Stimulated activated CD4-positive, alpha-beta T cell treated with anti-CD3 and anti-CD28 coated beads, Interleukin-4, amount 100 ng/mL, for 48 hours (primary cell): ENCODE measurements at regions not wholly inside any gene's neighbourhood (a gene's known extent, or its start where the extent isn't known, plus 50 kb on each side); places are given as distances from the start of the nearest gene placed in this dataset.
"Not testable (repeated sequence)": the region's sequence is repeated elsewhere in the genome, so short reads cannot be mapped to it uniquely, and the experiment has no call there.

ENCODE experiments used
- DNase-seq, 2 donors: peaks; one replicate each; pipeline ENCODE4 v3.0.0-alpha.2; 2020; ENCODE audit warnings: low read depth in 2 of 2

GRCh38 chr15:70602834-70603560 lies 160.4 kb downstream of the UACA start:
- no peak for DNase-seq

GRCh38 chr15:70602281-70602680 lies 161.1 kb downstream of the UACA start:
- DNase-seq, result no peak

- no peak for DNase-seq
Measured at GRCh38 chr15:70597945-70598344, 165.4 kb downstream of the UACA start.

- no peak for DNase-seq
Measured at GRCh38 chr15:70597056-70597603, 166.2 kb downstream of the UACA start.

GRCh38 chr15:70596354-70597055 lies 166.9 kb downstream of the UACA start:
- no peak for DNase-seq

- DNase-seq, result no peak
Measured at GRCh38 chr15:70593795-70594194, 169.6 kb downstream of the UACA start.

- no peak for DNase-seq
Measured at GRCh38 chr15:70589728-70590127, 173.6 kb downstream of the UACA start.

GRCh38 chr15:70589221-70589620 lies 174.1 kb downstream of the UACA start:
- no peak for DNase-seq

- DNase-seq, result no peak
Measured at GRCh38 chr15:70588613-70589012, 174.7 kb downstream of the UACA start.

- DNase-seq, result no peak
Measured at GRCh38 chr15:70587896-70588567, 175.3 kb downstream of the UACA start.

GRCh38 chr15:70587012-70587634 lies 176.2 kb downstream of the UACA start:
- not testable (repeated sequence) for DNase-seq

- DNase-seq, result no peak
Measured at GRCh38 chr15:70586241-70586640, 177.1 kb downstream of the UACA start.

- DNase-seq, result no peak
Measured at GRCh38 chr15:70585707-70586034, 177.7 kb downstream of the UACA start.

- peak; percentile 25 to 47 for DNase-seq
Measured at GRCh38 chr15:70584838-70585706, 178.3 kb downstream of the UACA start.

GRCh38 chr15:70584441-70584837 lies 178.9 kb downstream of the UACA start:
- no peak for DNase-seq

GRCh38 chr15:70583006-70583405 lies 180.4 kb downstream of the UACA start:
- no peak for DNase-seq

GRCh38 chr15:70582143-70582945 lies 181.0 kb downstream of the UACA start:
- DNase-seq, result no peak

GRCh38 chr15:70580958-70581357 lies 182.4 kb downstream of the UACA start:
- DNase-seq, result no peak

- DNase-seq, result no peak
Measured at GRCh38 chr15:70580286-70580685, 183.1 kb downstream of the UACA start.

GRCh38 chr15:70579766-70580165 lies 183.6 kb downstream of the UACA start:
- DNase-seq, result no peak
